ENCODE measurements at regions not wholly inside any gene's neighbourhood (a gene's known extent, or its start where the extent isn't known, plus 50 kb on each side); places are given as distances from the start of the nearest gene placed in this dataset.
A peak's percentile ranks its signal among the peaks of the same experiment; 100 is the strongest.

DNA sequence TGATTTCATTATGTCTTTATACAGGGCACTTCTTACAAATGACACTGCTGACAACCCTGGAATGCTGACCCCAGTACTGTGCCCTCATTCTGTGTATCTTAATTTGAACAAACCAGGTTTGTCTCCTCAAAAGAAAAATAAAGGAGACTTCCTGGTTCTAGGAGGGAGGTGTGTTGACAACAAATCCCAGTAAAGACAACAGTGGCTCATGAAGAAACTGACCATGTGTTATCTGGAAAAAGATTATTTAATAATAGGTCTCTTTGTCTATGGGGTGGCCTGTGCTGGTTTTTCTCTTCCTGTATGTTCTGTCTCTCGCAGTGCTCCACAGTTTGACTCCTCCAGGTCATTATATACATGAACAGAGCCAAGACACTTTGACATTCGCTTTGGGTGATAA, 454.6 kb downstream of the LMO4 start:
- peak; percentile 25 for DNase-seq
- Histone ChIP-seq H3K27ac (peak overlapping the region in 1 of 2 donors; percentile 42), H3K4me1 (peaks cover 12% of the 10 kb centered on the region), H3K9me3 (no peaks in the 10 kb centered on the region), H3K4me3 (no peak overlapping the region), H3K36me3 (ENCODE audit: low read depth, missing control alignments) (no peaks in the 10 kb centered on the region), H3K27me3 (no peaks in the 10 kb centered on the region)
- 39 to 56% methylated on average over 2 of the region's 2 CpGs for WGBS, 2 donors
- intact Hi-C loops (cut with DNase I; ENCODE audit: low total_unique reads): no loop called here
- TF ChIP-seq POLR2A (IDR thresholded peaks at IDR 0.05): no peak
- TF ChIP-seq CTCF (IDR thresholded peaks at IDR 0.05): no peak

DNA sequence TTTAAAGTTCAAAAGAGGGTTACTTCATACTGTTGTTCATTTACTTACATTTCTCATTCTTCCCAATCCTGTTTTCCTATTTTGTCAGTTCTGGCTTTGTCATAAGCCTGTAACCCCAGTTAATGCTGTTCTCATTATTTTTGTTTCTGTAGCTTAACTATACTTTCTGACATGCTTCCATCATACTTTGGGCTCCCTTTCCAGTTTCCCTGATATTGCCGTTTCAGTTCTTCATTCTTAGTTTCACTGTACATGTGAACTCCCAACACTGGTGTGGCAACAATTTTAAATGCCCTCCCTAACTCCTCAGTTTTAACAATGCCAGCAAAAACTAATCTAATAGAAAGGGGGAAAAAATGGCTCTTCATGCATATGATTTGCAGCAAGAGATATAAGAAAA, 456.7 kb downstream of the LMO4 start:
- H3K27me3 ChIP-seq: no peaks in the 10 kb centered on the region
- DNase-seq: no peak
- intact Hi-C loops (cut with DNase I; ENCODE audit: low total_unique reads): no loop called here
- no peak overlapping the region for H3K27ac ChIP-seq
- peaks cover 12% of the 10 kb centered on the region for H3K4me1 ChIP-seq
- TF ChIP-seq POLR2A (IDR thresholded peaks at IDR 0.05) (no peak), CTCF (IDR thresholded peaks at IDR 0.05) (no peak)
- WGBS, 2 donors: 68 to 75% methylated on average over 1 of the region's 1 CpG
- H3K9me3 ChIP-seq: no peaks in the 10 kb centered on the region
- no peak overlapping the region for H3K4me3 ChIP-seq
- no peaks in the 10 kb centered on the region for H3K36me3 ChIP-seq (ENCODE audit: low read depth, missing control alignments)

DNA sequence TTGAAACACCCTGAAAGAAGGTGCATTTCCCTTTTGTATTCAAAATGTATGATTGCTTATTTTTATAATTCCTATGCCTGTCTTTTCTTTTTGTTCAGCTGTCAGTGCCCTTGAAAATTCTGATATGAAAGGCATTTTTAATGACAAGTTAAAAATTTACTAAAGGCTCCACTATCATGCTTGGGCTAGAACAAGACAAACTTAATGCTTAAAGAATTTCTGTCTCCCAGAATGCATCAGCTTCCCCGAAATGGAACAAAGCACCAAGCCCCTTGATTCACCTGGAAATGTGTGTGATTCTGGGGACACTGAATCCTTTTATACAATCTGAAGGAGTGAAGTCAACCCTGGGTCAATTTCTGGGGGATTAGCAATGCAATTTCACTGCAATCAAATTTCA, 457.5 kb downstream of the LMO4 start:
- Histone ChIP-seq H3K36me3 (ENCODE audit: low read depth, missing control alignments) (no peaks in the 10 kb centered on the region), H3K4me1 (peaks cover 12% of the 10 kb centered on the region), H3K9me3 (no peaks in the 10 kb centered on the region), H3K27me3 (no peaks in the 10 kb centered on the region), H3K4me3 (no peak overlapping the region), H3K27ac (no peak overlapping the region)
- no peak for TF ChIP-seq CTCF (IDR thresholded peaks at IDR 0.05)
- TF ChIP-seq POLR2A (IDR thresholded peaks at IDR 0.05): no peak
- intact Hi-C loops (cut with DNase I; ENCODE audit: low total_unique reads): no loop called here
- DNase-seq: no peak
- WGBS, 2 donors: 60 to 67% methylated on average over 1 of the region's 1 CpG

GRCh38 chr1:87786861-87787545, 458.3 kb downstream of the LMO4 start:
- H3K27ac ChIP-seq: no peak overlapping the region
- no peaks in the 10 kb centered on the region for H3K9me3 ChIP-seq
- TF ChIP-seq CTCF (IDR thresholded peaks at IDR 0.05) (no peak), POLR2A (IDR thresholded peaks at IDR 0.05) (no peak)
- H3K4me1 ChIP-seq: peaks cover 12% of the 10 kb centered on the region
- H3K4me3 ChIP-seq: no peak overlapping the region
- no peaks in the 10 kb centered on the region for H3K27me3 ChIP-seq
- intact Hi-C loops (cut with DNase I; ENCODE audit: low total_unique reads): no loop called here
- DNase-seq: peak; percentile 22
- H3K36me3 ChIP-seq (ENCODE audit: low read depth, missing control alignments): no peaks in the 10 kb centered on the region
- 77 to 84% methylated on average over 5 of the region's 5 CpGs for WGBS, 2 donors

GRCh38 chr1:87787551-87787950, 458.9 kb downstream of the LMO4 start:
- no peak for TF ChIP-seq POLR2A (IDR thresholded peaks at IDR 0.05)
- 46 to 52% methylated on average over 3 of the region's 3 CpGs for WGBS, 2 donors
- Histone ChIP-seq H3K9me3 (no peaks in the 10 kb centered on the region), H3K27ac (no peak overlapping the region), H3K36me3 (ENCODE audit: low read depth, missing control alignments) (no peaks in the 10 kb centered on the region), H3K4me3 (no peak overlapping the region), H3K4me1 (peaks cover 12% of the 10 kb centered on the region), H3K27me3 (no peaks in the 10 kb centered on the region)
- DNase-seq: no peak
- intact Hi-C loops (cut with DNase I; ENCODE audit: low total_unique reads): no loop called here

Measured in testis (tissue), 2 donors.